NCI-H446 (cell line): ENCODE measurements at regions not wholly inside any gene's neighbourhood (a gene's known extent, or its start where the extent isn't known, plus 50 kb on each side); places are given as distances from the start of the nearest gene placed in this dataset.
A peak's percentile ranks its signal among the peaks of the same experiment; 100 is the strongest.
"Not testable (repeated sequence)": the region's sequence is repeated elsewhere in the genome, so short reads cannot be mapped to it uniquely, and the experiment has no call there.

ENCODE experiments used
- DNase-seq, 2 experiments: peaks; one replicate each; lab custom pipeline; 2025; lab: John Stamatoyannopoulos, UW

DNA sequence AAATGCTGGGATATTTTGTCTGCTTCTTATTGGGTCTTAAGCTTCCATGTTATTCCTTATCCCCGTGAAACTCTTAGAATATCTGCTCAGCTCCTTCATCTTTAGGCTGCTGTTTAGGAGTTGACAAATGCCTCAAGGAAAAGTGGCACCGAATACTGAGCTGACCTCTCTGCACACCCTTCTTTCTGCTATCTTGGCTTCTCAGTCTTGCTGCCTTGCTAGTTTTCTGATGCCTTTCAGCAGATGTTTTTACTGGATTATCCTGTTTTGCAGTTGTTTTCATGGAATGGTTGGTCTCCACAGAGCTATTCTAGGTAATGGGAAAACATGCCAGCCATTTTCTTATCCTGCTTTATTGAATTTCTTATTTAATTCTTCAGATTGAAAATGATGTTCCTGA, 86.3 kb downstream of the GYPE start:
- DNase-seq = no peak

DNA sequence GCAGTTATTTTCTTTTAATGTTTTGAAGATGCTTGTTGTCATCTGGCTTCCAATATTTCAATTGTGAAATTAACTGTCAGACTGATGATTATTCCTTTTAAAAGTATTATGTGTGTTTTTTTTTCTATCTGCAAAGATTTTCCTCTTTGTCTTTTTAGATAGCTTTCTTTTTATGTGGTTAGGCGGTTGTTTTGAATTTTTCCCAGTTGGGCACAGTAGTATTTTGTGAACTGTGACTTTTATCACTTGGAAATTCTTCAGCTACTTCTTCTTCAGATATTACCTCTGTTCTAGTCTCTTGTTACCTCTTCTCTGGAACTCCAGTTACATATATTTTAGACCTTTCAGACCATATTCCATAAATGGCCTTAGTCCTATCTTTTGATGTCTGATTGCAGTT, 87.5 kb downstream of the GYPE start:
- DNase-seq = not testable (repeated sequence)

DNA sequence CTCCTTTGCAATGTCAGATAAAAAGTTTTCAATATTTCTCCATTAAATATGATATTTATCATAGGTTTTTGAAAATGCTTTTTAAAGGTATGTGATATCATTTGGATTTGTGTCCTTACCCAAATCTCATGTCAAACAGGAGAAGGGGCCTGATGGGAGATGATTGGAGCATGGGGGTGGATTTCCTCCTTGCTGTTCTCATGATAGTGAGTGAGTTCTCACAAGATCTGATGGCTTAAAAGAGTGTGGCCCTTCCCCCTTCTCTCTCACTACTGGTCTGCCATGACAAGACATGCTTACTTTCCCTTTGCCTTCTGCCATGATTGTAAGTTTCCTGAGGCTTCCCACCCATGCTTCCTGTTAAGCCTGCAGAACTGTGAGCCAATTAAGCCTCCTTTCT, 90.0 kb downstream of the GYPE start:
- DNase-seq = not testable (repeated sequence)

DNA sequence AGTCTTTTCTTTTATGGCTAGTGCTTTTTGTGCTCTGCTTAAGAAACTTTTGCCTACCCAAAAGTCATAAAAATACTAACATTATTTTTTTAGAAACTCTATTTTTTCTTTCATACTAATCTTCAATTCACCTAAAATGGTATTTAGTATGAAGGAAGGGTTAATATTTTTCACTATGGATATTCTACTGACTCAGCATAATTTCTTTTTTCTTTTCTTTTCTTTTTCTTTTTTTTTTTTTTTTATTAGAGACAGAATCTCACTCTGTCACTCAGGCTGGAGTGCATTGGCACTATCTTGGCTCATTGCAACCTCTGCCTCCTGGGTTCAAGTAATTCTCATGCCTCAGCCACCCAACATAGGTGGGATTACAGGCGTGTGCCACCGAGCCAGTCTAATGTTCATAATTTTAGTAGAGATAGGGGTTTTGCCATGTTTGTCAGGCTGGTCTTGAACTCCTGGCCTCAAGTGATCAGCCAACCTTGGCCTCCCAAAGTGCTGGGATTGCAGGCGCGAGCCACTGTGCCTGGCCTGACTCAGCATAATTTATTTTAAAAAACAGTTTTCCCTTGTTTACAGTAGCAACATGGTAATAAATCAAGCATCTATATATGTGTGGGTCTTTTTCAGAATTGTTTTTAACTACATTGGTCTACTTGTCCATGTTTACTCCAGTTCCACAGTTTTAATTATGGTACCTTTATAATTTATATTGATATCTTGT, 91.8 kb downstream of the GYPE start:
- not testable (repeated sequence) for DNase-seq

DNA sequence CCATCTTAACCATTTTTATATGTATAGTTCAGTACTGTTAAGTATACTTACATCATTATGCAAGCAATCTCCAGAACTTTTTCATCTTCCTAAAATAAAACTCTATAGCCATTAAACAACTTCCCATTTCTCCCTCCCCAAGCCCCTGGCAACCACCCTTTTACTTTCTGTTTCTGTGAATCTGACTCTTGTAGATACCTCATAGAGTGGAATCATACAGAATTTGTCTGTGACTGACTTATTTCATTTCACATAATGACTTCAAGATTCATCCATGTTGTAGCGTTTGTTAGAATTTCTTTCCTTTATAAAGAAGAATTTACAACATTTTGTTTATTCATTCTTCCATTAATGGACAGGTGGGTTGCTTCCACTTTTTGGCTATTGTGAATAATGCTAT, 91.2 kb upstream of the FREM3 start:
- DNase-seq = not testable (repeated sequence)

DNA sequence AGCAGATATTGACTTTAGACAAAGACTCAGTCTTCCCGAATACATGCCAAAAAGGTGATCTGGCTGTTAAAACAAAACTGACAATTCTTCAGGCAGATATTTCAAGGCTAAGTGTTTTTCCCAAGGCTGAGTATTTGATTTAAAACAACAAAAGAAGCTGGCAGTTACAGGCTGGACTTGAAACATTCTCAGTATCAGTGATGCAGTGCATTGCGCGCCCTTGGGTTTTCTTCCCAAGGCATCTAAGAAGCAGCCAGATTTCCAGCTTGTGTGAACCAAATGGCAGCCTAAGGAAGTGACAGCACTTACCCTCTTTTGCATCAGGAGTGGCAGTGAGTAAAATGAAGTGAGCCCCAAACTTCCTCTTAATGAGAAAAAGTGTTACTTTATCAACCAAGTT, 90.0 kb upstream of the FREM3 start:
- DNase-seq = not testable (repeated sequence)

DNA sequence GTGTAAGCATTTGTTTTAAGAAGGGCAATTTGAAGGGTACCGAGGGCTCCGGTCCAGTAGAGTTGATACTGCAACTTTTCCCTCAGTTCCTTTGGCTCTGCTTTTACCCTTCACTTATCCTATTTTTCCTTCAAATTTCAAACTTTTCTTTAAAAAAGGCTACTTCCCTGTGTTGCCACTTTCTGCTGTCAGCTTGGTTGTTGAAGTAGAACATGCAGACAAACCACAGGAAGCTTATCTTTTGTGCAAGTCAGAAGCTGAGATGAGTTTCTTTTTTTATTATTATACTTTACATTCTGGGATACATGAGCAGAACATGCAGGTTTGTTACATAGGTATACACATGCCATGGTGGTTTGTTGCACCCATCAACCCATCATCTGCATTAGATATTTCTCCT, 89.1 kb upstream of the FREM3 start:
- not testable (repeated sequence) for DNase-seq

DNA sequence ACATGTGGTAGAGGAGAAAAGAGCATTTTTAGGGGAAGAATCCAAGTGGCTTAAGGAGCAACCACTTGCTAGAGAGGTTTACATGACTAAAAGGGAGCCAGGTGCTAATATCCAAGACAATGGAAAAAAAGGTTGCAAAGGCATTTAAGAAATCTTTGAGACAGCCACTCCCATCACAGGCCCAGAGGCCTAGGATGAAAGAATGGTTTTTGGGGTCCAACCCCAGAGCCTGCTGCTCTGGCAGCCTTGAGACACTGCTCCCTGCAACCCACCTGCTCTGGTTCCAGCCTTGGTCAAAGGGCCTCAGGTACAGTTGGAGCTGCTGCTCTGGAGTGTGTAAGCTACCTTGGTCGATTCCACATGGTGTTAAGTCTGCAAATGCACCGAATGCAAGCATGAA, 84.1 kb upstream of the FREM3 start:
- DNase-seq = no peak

DNA sequence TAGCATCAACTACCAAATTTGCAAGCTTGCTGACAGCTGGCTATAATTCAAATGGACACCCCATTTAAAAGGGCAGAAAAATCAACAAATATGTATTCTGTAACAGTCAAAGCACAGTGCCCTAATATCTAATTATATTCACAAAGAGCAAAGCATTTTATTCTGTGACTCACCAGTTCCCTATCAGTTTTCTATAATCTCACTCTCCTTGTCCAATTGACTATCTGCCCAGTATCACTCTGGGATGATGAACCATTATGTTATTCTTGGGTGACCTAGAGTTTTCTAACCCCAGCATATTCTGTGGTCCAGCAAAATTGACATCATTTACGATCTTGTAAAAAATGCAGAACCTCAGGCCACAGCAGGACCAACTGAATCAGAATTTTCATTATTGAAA, 82.0 kb upstream of the FREM3 start:
- DNase-seq = no peak

DNA sequence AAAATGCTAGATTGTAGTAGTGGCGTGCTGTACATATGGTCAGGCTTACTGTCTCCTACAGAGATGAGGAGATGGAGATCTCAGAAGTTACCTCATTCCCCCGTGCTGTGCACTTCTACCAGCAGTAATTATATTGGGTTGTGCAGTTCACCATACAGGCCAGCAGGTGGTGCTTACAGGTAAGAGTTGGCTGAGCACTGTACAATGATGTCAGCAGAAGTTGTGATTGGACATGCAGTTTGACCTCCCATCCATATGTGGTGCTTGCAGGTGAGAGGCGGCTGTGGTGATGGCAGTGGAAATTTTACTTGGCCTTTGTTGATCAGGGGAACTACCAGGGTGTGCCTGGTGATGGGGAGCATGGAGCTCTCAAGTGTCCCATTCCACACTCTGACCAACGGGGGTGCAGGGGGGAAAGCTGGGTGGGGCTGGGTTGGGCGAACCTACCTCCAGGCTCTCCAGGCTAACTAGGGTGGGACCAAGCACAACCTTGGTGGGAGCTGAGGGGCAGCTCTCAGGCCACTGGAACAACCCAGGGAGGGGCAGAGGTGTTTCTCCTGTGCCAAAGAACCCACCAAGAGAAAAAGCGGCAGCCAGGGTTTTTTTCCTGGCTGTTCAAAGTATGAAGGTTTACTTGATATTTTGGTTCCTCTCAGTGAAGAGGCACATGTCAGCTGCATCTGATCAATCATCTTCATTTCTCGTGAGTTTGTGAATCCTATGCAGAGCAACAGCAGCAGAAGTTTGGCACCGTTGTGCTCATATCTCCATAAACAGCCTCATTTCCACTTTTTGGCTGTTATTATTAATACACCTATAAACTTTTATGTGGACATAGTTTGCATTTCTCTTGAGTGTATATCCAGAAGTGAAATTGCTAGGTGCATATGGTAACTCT, 73.8 kb upstream of the FREM3 start:
- peak in 1 of 2 experiments; percentile 27 for DNase-seq

DNA sequence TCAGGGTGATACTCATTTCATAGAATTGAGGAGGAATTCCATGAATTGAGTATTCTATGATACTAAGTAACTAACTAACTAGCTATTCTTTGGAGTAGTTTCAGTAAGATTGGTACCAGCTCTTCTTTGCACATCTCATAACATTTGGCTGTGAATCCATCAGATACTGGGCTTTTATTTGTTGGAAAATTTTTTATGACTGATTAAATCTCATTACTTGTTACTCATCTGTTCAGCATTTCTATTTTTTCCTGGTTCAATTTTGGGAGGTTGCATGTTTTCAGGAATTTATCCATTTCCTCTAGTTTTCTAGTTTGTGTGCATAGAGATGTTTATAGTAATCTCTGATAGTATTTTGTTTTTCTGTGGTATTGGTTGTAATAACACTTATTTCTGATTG, 70.8 kb upstream of the FREM3 start:
- DNase-seq = no peak

DNA sequence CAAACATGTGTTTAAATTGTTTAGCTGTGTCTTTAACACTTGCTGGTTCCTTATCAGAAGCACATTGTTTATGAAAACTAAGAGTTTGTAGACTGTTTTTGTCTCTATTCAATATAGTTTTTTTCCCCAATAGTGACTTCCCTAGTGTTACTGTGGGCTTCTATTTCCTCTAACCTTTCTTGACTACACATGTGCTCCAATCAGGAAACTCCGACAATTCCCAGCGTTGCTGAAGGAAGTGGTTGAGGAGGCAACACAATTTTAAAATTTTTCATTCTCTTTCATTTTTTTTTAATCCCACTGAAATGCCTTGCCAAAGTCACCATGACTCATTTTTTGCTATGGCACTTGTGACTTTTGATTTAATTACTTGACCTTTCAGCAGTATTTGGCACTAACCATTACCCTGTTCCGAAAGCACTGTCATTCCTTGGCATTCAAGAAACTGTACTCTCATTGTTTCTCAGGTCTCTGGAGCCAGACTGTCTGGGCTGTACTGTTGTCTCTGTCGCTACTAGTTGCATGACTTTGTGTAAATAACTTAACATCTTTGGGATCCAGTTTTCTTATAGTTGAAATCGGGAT, 67.6 kb upstream of the FREM3 start:
- DNase-seq = peak in 1 of 2 experiments; percentile 2

DNA sequence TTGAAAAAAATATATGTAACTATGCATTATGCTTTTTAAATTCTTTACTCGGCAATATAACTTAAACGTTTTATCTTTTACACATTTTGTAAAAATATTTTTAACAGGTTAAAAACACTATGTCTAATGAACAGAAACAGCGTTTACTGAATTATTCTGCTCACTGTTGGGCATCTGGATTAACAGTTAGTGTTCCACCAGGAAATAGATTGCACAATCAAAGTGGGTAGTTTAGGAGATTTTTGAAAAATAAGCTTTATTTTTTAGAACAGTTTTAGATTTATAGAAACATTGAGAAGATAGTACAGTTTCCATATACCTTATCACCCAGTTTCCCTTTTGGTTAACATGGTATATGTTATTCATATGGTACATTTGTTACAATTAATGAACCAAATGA, 63.1 kb upstream of the FREM3 start:
- no peak for DNase-seq

DNA sequence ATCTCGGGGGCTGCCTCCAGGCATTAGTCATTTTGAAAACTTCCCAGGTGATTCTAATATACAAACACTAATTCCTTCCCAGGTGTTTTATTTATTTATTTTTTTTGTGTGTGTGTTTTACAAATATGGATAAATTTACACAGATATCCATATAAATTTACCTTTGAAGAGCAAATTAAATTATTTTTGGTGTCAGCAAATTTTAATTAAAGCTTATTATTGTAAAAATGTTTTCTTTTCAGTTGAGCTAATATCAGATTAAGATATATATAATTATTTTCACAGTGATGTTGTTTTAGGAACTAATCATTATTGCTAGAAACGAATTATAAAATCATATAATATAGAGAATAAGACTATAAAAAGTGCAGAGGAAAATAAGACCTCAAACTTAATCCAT, 62.0 kb upstream of the FREM3 start:
- no peak for DNase-seq
